ENCODE measurements at regions not wholly inside any gene's neighbourhood (a gene's known extent, or its start where the extent isn't known, plus 50 kb on each side); places are given as distances from the start of the nearest gene placed in this dataset.

- no peak for TF ChIP-seq ZNF184 (tag by site-specific recombination; IDR thresholded peaks at IDR 0.05)
- TF ChIP-seq, protein P1, sequence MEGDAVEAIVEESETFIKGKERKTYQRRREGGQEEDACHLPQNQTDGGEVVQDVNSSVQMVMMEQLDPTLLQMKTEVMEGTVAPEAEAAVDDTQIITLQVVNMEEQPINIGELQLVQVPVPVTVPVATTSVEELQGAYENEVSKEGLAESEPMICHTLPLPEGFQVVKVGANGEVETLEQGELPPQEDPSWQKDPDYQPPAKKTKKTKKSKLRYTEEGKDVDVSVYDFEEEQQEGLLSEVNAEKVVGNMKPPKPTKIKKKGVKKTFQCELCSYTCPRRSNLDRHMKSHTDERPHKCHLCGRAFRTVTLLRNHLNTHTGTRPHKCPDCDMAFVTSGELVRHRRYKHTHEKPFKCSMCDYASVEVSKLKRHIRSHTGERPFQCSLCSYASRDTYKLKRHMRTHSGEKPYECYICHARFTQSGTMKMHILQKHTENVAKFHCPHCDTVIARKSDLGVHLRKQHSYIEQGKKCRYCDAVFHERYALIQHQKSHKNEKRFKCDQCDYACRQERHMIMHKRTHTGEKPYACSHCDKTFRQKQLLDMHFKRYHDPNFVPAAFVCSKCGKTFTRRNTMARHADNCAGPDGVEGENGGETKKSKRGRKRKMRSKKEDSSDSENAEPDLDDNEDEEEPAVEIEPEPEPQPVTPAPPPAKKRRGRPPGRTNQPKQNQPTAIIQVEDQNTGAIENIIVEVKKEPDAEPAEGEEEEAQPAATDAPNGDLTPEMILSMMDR (tag by site-specific recombination; IDR thresholded peaks at IDR 0.05) = no peak
- TF ChIP-seq ZNF133 (tag by site-specific recombination; IDR thresholded peaks at IDR 0.05) = no peak
- TF ChIP-seq, protein P2, sequence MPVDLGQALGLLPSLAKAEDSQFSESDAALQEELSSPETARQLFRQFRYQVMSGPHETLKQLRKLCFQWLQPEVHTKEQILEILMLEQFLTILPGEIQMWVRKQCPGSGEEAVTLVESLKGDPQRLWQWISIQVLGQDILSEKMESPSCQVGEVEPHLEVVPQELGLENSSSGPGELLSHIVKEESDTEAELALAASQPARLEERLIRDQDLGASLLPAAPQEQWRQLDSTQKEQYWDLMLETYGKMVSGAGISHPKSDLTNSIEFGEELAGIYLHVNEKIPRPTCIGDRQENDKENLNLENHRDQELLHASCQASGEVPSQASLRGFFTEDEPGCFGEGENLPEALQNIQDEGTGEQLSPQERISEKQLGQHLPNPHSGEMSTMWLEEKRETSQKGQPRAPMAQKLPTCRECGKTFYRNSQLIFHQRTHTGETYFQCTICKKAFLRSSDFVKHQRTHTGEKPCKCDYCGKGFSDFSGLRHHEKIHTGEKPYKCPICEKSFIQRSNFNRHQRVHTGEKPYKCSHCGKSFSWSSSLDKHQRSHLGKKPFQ (tag by site-specific recombination; IDR thresholded peaks at IDR 0.05) = no peak
- no peak for TF ChIP-seq ZNF146 (tag by site-specific recombination; IDR thresholded peaks at IDR 0.05)
- TF ChIP-seq ZNF423 (tag by site-specific recombination; IDR thresholded peaks at IDR 0.05) = no peak
- TF ChIP-seq REST (tag by site-specific recombination; IDR thresholded peaks at IDR 0.05) = no peak
- no peak for TF ChIP-seq ZNF114 (tag by site-specific recombination; IDR thresholded peaks at IDR 0.05)
- TF ChIP-seq ZNF16 (tag by site-specific recombination; IDR thresholded peaks at IDR 0.05; ENCODE audit: low read depth) = no peak
- no peak for TF ChIP-seq ZNF747 (tag by site-specific recombination; IDR thresholded peaks at IDR 0.05)
- no peak for TF ChIP-seq HOXD13 (CRISPR knock-in tag; IDR thresholded peaks at IDR 0.05; ENCODE audit: borderline replicate concordance)
- TF ChIP-seq ZBTB26 (tag by site-specific recombination; optimal IDR thresholded peaks at IDR 0.05) = no peak
- no peak for TF ChIP-seq ZNF175 (tag by site-specific recombination; IDR thresholded peaks at IDR 0.05)
- TF ChIP-seq FEZF1 (tag by site-specific recombination; IDR thresholded peaks at IDR 0.05) = no peak
Measured at GRCh38 chr14:98186140-98186539, 1085.9 kb downstream of the BCL11B start.
